Posterior vena cava (tissue), 2 donors: ENCODE measurements at regions not wholly inside any gene's neighbourhood (a gene's known extent, or its start where the extent isn't known, plus 50 kb on each side); places are given as distances from the start of the nearest gene placed in this dataset.
A peak's percentile ranks its signal among the peaks of the same experiment; 100 is the strongest.

Experiments
- DNase-seq: peaks from one replicate; pipeline ENCODE4 v3.0.0-alpha.2; 2020; ENCODE audit warnings: low spot score
- intact Hi-C, 2 donors: fragments of 100-400 bp; cut with DNase I; formaldehyde crosslinking; loops; one replicate each; pipeline versions ENCODE4 v1.14.1 to v1.14.2; 2022 to 2023
- donor health status: DM: yes; HTN: yes; CAD: no.
- donor health status: DM: yes; HTN: yes; CAD: no.

DNA sequence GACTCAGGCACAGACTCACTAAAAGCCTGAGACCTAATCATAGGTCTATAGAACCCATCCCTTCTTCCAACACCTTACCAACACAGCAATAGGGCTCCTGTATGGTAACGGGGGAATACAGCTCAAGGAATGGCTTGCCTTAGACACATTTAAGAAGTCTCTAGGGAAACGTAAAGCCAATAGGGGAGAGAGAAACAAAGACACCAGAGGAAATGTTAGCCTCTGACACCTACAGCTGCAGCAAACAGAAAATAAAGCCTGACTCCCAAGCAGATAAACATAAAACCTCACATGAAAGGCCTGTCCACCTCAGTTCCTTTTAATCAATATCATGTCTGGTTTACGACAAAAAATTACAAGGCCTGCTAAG, 51.1 kb upstream of the NCOA1 start:
- intact Hi-C loops: no loop called here
- no peak for DNase-seq

DNA sequence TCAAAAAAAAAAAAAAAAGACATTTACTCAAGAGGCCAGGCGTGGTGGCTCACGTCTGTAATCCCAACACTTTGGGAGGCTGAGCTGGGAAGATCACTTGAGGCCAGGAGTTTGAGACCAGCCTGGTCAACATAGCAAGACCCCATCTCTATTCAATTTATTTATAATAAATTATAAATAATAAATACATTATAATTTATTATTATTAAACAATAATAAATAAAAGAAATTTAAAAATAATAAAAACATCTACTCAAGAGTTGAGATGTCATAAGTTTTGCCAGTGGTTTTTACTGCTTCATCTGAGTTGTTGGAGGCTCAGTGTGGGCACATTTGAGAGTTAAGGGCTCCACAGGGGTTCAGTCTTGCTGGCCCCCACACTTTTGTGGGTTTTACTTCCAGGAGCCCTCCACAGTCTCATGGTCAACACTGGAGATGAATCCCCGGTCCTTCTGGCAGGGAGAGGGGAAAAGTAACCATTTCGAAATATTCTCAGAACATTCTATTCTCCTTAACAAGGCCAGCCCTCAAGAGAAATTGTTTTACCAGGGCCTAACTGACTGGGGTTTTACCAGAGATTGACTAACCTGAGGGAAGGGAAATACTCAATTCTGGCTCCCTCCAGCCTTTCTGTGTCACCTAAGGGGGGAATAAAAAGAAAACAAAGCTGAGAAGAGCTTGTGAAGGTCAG, 51.6 kb upstream of the NCOA1 start:
- intact Hi-C loops: no loop called here
- DNase-seq: no peak

- DNase-seq: no peak
- intact Hi-C loops: no loop called here
These were observed 52.9 kb upstream of the NCOA1 start for GRCh38 chr2:24438106-24438505.

DNA sequence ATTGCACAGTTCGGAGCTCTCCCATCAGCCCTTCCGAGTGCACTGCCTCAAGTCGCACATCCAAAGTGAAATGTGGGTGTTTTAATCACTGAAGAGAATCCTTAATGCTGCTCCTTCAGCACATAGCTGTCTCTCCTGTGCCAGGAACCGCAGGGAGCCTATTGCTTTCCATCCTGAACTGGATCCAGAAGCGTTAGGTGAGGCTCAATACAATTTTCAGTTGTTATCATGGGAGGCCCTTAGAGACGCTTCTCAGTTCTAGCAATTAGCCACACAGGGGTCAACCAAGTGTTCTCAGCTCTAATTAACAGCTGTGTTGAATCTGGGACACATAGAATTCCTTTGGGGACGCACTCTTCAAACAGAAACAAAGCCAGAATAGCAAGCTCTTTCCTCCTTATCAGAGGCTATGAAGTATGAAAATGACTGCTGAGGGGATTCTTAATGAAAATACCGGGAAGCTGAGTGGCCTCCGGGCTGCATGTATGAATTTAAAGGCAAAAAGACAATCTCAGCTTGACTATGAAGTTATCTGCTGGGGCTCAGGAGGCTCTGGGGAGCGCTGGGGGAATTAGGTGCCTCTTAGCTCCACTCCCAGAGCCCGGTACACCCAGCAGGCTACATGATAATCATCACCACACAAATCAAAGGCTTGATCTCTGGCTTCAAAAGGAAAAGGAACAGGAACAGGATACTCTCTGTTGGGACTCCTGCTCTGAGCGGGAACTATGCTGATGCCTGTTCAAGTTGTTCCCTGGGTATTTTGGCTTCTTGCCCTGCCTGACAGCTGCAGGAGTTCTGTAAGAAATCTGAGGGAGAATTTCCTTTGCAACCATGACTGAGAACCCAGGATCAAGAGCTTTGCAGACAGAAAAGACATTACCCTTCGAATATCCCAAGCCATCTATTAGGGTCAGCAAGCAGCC, 55.4 kb upstream of the NCOA1 start:
- intact Hi-C loops: no loop called here
- DNase-seq: peak; percentile 84

DNA sequence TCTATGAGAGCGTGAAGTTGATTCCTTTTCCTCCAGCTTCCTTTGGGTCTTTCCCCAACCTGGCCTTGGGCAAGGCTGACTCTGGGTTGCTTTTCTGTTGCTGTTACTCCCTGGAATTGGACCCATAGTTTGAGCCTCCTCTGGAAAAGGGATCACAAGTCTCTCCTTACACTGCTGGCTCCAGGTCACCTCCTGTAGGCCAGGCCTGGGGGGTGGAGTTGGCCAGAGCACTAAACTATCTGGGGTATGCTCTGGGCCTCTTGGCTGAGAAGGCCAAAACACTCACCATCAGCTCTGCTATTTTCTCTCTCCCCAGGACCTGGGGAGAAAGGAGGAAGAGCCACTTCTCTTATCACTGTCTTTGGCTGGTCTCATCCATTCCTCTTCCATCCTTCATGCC, 56.5 kb upstream of the NCOA1 start:
- intact Hi-C loops: no loop called here

GRCh38 chr2:24432735-24433134, 58.3 kb upstream of the NCOA1 start:
- intact Hi-C loops: no loop called here
- DNase-seq: no peak

More for the DNA sequence above, 56.5 kb upstream of the NCOA1 start:
- no peak for DNase-seq

DNA sequence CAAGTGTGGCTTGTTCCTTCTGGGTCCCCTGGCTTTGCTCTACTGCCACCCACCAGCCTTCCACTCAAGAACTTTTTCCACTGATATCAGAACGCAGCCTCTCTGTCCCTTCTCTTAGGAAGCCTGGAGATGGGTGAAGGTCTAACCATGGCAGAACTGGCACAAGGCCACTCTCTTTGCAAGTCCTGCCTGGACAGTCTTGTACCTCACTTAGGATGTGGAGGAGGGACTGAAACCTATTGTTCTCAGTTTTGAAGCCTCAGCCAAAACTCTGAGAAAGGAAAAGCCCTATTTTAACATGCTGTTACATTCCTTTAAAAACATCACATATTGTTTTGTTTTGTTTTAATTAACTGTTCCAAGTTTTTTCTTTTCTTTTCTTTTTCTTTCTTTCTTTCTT, 58.9 kb upstream of the NCOA1 start:
- no peak for DNase-seq
- intact Hi-C loops: no loop called here

- intact Hi-C loops: no loop called here
- DNase-seq: no peak
These were observed 61.6 kb upstream of the NCOA1 start for GRCh38 chr2:24429197-24430074.

DNA sequence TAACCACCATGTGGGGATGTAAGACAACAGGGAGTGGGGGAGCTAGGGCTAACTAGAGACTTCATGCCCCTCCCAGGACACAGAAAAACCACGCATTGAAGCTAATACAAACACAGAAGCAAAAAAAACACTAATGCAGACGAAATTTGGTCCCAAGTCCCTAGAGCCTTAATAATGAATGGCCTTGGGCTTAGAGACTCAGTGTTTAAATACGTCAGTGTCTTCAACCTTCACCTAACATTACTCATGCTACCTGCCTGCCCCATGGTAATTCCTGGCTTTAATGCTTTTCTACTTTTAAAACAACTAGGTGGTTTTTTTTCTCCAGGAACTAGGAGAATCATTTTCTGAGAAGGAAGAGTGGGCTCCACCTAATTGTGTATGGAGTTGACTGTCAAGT, 64.1 kb upstream of the ITSN2 start:
- no peak for DNase-seq
- intact Hi-C loops: no loop called here

DNA sequence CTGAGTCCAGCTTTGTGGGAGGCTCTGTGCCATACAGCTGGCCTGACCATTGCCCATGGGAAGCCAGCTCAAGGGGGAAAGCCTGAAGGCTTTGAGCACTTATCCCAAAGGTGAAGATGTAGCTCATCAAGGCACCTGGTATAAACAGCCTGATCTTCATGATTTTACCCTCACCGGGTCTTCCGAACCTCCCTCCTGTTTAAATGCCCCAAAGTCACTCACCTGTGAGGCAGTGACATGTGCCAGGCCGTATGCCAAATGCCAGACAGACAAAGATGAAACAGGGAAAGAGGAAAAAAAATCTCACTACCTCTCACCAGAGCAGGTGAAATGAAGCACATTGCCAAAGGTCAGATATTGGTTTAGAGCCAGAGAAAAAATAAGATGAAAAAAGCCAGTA, 62.8 kb upstream of the ITSN2 start:
- intact Hi-C loops: no loop called here
- DNase-seq: no peak

- DNase-seq: no peak
- intact Hi-C loops: no loop called here
These were observed 61.3 kb upstream of the ITSN2 start for GRCh38 chr2:24421668-24422067.

GRCh38 chr2:24420373-24420772, 60.0 kb upstream of the ITSN2 start:
- intact Hi-C loops: no loop called here
- DNase-seq: no peak

DNA sequence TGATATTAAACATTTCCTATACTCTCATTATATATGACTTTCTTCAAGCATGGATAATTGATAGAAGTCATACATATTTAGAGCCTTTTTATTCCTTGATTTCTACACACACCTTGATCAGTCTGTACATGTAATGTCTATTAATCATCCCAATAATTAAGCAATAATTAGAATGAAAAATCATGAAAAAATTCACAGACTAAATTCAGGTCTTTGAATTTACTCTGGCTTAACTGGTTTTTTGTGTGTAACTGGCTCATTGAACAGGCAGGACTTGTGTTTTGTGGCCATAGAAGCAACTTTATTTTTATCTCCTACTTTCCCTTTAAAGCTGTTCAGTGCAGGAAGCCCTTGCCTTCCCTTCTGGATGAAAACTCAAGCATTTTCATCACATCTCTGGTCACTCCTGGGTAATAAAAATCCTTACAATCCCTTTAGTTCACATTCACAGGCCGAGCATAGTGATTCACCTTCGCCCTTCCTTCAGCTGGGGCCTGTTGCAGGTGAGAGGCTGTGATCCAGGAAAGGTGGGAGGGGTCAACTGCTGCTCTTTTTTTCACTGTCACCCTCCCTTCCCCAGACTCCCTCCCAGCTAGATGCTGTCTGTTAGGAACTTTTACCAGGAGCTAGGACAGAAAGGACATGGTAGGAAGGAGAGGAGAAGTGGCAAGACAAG, 58.0 kb upstream of the ITSN2 start:
- intact Hi-C loops: loop anchor here in 1 of 2 donors (5.0 kb wide), 1 partner anchor 409 kb away; no protein-coding TSS in a partner anchor
- DNase-seq: no peak

DNA sequence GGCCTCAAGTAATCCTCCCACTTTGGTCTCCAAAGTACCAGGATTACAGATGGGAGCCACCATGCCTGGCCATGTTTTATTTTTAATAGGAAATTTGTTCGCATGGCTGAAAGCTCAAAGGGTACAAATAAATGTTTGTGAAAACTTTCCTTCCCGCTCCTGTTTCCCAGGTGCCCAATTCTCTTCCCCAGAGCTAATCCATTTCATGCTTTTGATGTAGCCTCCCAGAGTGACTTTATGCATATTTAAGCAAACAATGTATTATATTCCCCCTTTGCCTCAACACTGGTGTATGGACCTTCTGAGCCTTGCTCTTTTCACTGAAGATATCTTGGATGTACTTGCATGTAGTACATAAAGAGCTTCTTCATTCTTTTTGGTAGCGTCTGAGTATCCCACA, 52.5 kb upstream of the ITSN2 start:
- no peak for DNase-seq
- intact Hi-C loops: loop anchor here in 1 of 2 donors (5.0 kb wide), 1 partner anchor 414 kb away; no protein-coding TSS in a partner anchor

DNA sequence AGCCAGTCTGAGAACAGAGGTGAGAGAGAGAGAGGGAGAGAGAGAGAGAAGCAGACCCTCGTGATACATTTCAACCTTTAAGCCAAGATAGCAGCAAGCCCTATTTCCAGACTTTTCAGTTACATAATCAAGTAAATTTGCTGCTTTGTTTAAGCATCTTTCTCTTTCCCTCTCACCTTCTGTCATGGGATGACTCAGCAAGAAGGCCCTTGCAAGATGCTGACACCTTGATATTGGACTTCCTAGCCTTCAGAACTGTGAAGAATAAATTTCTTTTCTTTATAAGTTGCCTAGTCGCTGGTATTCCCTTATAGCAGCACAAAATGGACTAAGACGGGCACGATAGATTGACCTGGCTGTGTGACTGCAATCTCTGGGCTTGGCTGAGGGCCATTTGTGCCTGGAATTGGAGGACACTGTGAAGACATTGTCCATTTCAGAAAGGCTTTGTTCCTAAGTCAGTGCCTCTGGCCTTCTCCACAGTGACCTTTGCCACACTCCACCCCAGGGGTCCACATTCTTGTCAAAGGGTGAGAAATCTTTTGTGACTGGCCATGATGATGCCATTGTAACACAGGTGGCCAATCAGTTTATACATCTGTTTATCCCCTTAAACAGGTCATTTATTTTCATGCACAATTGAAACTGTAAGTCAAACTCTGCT, 51.3 kb upstream of the ITSN2 start:
- no peak for DNase-seq
- intact Hi-C loops: loop anchor here in 1 of 2 donors (5.0 kb wide), 1 partner anchor 416 kb away; no protein-coding TSS in a partner anchor

GRCh38 chr2:24410976-24411375, 50.6 kb upstream of the ITSN2 start:
- DNase-seq: no peak
- intact Hi-C loops: loop anchor here in 1 of 2 donors (5.0 kb wide), 1 partner anchor 416 kb away; no protein-coding TSS in a partner anchor

DNA sequence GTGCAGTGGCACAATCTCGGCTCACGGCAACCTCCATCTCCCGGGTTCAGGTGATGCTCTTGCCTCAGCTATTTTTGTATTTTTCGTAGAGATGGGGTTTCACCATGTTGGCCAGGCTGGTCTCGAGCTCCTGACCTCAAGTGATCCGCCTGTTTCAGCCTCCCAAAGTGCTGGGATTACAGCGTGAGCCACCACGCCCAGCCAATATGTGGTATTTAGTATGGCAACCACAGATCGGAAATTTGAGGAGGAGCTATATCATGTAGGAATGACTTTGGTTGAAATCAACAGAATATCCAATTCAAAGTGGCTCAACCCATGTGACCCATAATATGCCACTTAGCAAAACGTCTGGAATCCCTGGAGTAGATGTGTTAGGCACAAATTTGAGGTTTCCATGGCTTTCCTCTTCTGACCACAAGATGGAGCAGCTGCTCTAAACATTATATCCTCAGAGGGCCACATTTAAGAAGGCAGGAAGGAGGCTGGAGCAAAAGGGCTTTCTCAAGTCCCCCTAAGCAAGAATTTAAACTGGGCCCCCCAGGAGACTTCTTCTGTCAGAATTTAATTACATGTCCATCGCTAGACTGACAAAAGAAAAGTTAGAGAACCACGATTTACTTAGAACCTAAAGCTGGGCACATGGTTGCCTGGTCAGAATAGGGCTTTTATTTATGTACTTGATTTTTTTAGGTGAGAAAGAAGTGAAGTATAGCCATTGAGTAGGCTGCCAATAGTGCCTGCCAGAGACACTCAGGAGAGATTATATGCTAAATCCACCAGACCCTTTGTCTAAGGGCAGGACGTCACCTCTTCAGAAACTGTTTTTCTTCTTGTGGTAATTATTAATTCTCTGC, 49.6 kb upstream of the ITSN2 start:
- DNase-seq: no peak
- intact Hi-C loops: loop anchor here in 1 of 2 donors (5.0 to 10.0 kb wide), 2 partner anchors 285 to 417 kb away; no protein-coding TSS in a partner anchor
